Gastrocnemius medialis (tissue), 4 donors: ENCODE measurements at regions not wholly inside any gene's neighbourhood (a gene's known extent, or its start where the extent isn't known, plus 50 kb on each side); places are given as distances from the start of the nearest gene placed in this dataset.

ENCODE experiments used
- CTCF ChIP-seq, 5 experiments: fragments of 450-650 bp in 3 of 5; fragments of 200-600 bp in 2 of 5; sonication (generic) in 2 of 5; IDR thresholded peaks in 4 of 5; conservative IDR thresholded peaks in 1 of 5; 1 replicate in 4 of 5; 2 replicates in 1 of 5; pipeline ENCODE4 v1.5.1; 2016 to 2019; ENCODE audit warnings: antibody characterized with exemption in 5 of 5, mild to moderate bottlenecking in 3 of 5, moderate library complexity in 3 of 5
- POLR2A ChIP-seq, 2 donors: fragments of 450-650 bp; IDR thresholded peaks; one replicate each; pipeline ENCODE4 v1.6.1; 2017; ENCODE audit warnings: antibody characterized with exemption in 2 of 2, mild to moderate bottlenecking in 2 of 2, moderate library complexity in 2 of 2

- no peak for TF ChIP-seq CTCF (IDR thresholded peaks at IDR 0.05 in 4 of 5, conservative IDR thresholded peaks at IDR 0.05 in 1 of 5)
- no peak for TF ChIP-seq POLR2A (IDR thresholded peaks at IDR 0.05)
Measured at GRCh38 chr2:59741840-59742239, 811.6 kb downstream of the BCL11A start.
